Activated T-cell treated with anti-CD3 and anti-CD28 coated beads, Interleukin-2, amount 50 U/mL, for 1 hour (primary cell): ENCODE measurements at regions not wholly inside any gene's neighbourhood (a gene's known extent, or its start where the extent isn't known, plus 50 kb on each side); places are given as distances from the start of the nearest gene placed in this dataset.
A peak's percentile ranks its signal among the peaks of the same experiment; 100 is the strongest.
"Not testable (repeated sequence)": the region's sequence is repeated elsewhere in the genome, so short reads cannot be mapped to it uniquely, and the experiment has no call there.

Experiments used
- DNase-seq: peaks from one replicate; pipeline ENCODE4 v3.0.0-alpha.2; 2020

GRCh38 chr10:11691319-11691755, 50.8 kb upstream of the ECHDC3 start:
- no peak for DNase-seq

DNA sequence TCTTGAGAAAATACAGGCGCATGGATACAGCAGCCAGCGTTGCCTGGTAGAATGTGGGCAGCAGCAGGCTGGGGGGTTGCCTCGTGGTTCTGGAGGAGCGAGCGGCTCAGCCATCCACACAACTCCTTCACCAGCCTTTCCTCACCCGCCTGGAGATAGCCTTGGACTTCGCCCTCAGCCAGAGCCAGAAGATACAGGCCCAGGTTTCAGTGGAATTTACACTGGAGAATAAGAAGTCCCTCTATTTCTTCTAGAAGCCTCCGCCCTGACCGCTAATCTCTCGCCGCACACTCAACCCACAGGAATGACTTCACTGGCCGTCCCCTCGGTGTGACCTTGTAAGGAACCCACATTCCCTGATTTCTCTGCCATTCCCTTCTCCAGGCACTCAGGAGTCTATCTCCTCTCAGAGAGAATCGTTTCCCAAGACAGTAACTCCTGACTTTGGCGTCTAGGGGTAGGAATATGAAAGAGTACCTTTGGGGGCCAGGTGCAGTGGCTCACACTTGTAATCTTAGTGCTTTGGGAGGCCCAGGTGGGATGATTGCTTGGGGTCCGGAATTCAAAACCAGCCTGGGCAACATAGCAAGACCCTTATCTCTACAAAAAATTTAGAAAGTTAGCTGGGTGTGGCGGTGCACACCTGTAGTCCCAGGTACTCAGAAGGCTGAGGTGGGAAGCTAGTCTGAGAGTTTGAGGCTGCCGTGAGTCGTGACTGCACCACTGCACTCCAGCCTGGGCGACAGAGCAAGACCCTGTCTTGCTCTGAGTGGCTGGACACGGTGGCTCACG, 52.0 kb upstream of the ECHDC3 start:
- no peak for DNase-seq

- not testable (repeated sequence) for DNase-seq
Measured at GRCh38 chr10:11688448-11688795, 53.8 kb upstream of the ECHDC3 start.

GRCh38 chr10:11687779-11688447, 54.3 kb upstream of the ECHDC3 start:
- no peak for DNase-seq

- no peak for DNase-seq
Measured at GRCh38 chr10:11687357-11687771, 54.8 kb upstream of the ECHDC3 start.

DNA sequence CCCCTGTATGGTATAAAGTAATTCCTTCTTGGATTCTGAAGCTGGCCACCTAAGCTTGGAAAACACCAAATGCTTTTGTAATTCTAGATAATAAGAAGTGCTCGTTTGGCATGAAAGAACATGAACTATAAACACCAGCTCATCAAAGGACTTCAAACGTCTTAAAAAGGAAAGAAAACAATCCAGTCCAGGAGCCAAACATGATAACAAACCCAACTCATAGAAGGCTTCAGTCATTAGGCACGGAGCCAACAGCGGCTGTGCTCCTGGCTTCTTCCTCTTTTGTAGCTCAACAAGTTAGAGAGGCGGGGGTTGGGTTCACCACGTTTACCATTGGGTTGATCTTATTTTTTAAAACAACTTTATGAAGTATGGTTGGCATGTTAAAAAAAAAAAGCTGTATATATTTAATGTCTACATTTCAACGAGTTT, 56.4 kb upstream of the ECHDC3 start:
- peak; percentile 62 for DNase-seq

GRCh38 chr10:11684717-11685645, 57.2 kb upstream of the ECHDC3 start:
- peak; percentile 74 for DNase-seq

- DNase-seq = not testable (repeated sequence)
Measured at GRCh38 chr10:11684341-11684716, 57.9 kb upstream of the ECHDC3 start.

GRCh38 chr10:11683529-11684320, 58.5 kb upstream of the ECHDC3 start:
- no peak for DNase-seq

DNA sequence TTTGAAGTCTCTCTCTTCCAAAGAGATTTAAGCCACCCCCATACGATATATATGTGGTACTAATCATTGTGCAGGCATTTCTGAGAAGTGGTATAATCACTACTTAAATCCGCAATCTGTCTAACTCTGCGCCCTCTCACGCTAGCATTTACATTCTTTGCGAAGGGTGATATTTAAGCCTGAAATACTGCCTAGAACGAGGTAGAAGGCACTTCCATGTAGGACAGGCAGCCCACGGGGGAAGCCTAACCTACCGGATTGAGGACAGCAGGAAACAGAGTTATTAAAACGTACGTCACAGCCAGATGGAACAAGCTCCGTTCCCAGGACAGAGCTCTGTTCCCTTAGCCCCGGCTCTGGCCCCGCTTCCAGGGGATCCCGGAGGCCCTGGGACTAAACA, 59.3 kb upstream of the ECHDC3 start:
- DNase-seq = no peak

- DNase-seq = no peak
Measured at GRCh38 chr10:11682267-11682683, 59.9 kb upstream of the ECHDC3 start.

DNA sequence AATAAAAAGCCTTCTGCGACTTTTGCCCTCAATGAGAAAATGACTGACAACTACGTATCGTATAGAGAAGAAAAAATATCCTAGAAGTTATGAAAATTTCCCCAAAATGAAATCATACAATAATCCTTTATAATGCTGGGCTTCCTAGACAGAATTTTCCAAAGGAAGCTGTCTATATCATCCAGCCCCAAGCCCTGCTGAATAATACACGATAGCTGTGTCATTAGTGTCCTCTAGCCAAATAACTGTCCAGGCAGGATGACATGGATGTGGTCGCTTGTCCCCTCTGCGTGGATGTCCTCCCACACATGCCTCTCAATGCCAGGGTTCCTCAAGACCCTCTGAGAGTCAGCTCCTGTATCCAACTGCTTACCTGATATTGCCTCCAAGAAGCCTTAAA, 61.7 kb upstream of the ECHDC3 start:
- DNase-seq = no peak

DNA sequence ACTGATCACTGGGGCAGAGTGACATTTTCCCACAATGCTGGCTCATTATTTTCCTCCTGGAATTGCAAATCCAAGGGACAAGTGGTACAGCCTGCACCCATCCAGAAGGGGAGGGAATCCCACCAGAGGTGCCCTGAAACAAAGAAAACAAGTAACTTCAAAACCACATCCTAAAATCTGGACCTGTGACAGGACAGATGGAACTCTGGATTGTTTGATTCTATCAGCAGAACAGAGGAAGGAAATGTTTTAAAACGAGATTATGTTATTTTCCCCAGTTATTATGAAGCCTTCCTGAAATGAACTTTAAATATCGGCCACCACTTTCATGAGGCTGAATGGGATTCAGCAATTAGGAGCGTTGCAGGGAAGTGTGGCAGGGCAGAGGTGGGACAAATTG, 62.2 kb upstream of the ECHDC3 start:
- no peak for DNase-seq

DNA sequence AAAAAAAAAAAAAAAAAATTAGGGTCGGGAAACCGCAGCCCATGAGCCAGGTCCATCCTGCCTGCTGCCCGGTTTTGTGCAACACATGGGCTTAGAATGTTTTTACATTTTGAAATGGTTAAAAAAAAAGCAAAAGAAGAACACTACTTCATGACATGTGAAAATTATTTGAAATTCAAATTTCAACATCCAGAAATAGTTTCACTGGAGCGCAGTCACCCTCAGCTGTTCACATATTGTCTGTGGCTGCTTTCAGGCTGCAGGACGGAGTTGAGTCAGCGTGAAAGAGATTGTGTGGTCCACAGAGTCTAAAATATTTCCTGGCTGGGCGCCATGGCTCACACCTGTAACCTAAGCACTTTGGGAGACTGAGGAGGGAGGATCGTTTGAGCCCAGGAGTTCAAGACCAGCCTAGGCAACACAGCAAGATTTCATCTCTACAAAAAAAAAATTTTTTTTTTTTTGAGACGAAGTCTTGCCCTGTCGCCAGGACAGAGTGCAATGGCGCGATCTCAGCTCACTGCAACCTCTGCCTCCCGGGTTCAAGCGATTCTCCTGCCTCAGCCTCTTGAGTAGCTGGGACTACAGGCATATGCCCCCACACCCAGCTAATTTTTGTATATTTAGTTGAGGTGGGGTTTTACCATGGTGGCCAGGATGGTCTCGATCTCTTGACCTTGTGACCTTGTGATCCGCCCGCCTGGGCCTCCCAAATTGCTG, 63.9 kb upstream of the ECHDC3 start:
- DNase-seq = no peak

DNA sequence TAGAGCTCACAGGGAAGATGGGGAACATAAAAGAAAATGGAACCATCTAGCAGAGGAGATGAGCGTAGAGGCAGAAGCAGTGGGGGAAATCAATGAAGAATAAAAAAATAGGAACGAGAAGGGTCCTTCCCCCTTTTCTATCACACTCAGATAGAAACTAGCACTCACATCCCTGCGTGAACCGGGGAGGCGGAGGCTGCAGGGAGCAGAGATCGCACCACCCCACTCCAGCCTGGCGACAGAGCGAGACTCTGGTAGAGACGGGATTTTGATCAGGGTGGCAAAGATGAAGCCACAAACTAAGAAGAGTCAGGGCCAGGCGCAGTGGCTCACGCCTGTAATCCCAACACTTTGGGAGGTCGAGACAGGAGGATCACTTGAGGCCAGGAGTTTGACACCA, 64.7 kb upstream of the ECHDC3 start:
- DNase-seq = no peak

DNA sequence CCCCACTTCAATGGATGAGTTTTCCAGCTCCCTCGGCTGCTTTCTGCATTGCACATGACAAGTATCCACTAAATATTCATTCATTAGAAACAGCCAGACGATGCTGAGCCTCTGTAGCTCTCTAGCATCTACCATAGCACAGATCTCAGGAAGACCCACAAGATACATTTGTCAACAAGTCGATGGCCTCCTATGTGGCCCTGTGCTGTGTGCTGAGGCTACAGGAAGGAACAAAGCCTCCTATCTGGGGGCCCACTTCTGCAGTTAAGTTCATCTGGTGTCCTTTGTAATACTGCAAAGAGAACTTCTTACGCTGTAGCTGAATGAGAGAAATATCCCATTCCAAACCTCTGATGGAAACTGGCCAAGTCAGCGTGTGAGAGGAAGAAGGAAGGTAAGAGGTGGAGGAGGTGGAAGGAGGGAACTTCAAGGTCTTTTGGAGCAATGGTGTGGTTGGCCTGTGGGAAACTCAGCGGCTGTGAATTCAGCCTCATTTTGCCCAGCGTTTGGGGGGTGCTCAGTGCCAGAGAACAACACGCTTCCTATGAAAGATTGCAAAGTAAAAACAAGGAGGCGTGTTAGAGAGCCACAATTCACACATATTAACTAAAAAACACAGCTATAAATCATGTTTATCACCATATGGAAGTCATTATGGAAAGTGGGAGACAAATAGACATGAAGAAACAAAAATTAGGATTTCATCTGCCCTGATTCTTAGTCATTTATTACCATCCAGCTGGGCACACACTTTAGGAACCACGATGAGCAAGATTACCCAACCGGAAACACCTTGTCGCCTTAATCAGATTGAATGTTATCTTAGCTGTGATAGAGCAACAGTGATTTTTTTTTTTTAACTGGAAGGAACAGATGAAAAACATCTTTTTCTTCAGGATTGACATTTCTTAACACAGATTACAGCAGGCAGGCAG, 62.2 kb upstream of the USP6NL start:
- DNase-seq = no peak

- no peak for DNase-seq
Measured at GRCh38 chr10:11672836-11673235, 61.4 kb upstream of the USP6NL start.

DNA sequence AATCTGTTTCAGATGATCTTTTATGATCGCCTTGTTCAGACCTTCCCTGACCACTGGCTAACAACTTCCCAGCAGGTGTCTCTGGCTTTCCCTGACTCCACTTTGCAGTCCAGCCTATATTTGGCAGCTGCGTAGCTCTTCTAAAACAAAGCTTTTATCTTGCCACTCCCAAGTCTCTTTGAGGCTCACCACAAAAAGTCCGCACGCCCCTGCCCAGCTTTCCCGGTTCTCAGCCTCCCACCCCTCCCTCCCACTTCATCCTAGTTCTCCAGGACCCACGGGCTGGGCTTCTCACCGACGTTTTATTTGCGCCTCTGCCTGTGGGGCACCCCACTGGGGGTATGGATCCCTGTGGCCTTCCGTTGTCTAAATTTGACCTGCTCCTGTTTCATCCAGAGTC, 58.9 kb upstream of the USP6NL start:
- DNase-seq = no peak

DNA sequence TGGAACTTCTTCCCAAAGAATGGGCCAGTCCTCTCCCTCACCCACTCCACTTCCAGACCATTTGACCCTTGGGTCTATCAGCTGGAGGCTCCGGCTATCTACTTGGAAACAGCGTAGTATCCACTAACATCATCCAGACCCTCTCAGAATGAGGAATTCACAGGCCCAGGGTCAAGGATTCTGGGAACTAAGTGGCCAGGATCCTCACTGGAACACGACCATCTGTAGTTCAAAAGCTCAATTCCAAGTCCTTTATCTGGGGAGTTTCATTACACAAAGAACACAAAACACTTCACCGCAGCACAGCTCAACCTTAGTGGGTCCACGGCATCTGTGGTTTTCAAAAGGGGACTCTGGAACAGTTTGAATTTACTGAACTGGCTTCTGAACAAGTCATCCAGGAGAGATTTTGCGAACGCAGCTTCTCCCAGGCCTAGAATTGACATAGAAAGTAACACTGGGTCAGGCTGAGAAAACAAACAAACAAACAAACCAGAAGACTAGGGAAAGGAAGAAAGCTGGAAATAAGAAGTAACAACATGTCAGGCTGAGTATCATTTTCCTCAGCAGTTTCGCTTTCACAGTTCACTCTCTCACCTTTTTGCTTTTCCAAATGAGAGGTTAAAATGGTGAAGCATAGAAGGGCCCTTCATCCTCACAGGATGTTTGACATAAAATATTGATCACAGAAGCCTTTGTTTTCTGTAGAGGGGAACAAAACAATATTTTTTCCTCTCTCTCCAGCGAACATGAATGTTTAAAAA, 57.6 kb upstream of the USP6NL start:
- no peak for DNase-seq

GRCh38 chr10:11667756-11668155, 56.3 kb upstream of the USP6NL start:
- no peak for DNase-seq
